Panc1 (cell line): ENCODE measurements at regions not wholly inside any gene's neighbourhood (a gene's known extent, or its start where the extent isn't known, plus 50 kb on each side); places are given as distances from the start of the nearest gene placed in this dataset.

Experiments used
- ATAC-seq: fragments of 200-7000 bp; cut with Tn5 transposase; 2 replicates; pipeline ENCODE4 v1.9.1; 2020; ENCODE audit warnings: mild to moderate bottlenecking, moderate library complexity
- BruUV-seq: library from RNA; stranded (reverse); fragments of 400-500 nt; replicated peaks from 2 replicates; lab custom pipeline; 2021; lab: Mats Ljungman, UMichigan
- CTCF ChIA-PET: fragments of 300-600 bp; sonication (Branson Sonifier 250); formaldehyde crosslinking; loops from one replicate; lab custom pipeline; 2022; ENCODE audit warnings: antibody characterized with exemption; lab: Charles Lee
- POLR2A ChIA-PET: fragments of 300-600 bp; sonication (Branson Sonifier 250); formaldehyde crosslinking; loops from one replicate; lab custom pipeline; 2022; ENCODE audit warnings: antibody characterized with exemption; lab: Charles Lee
- DNase-seq: peaks from one replicate; pipeline ENCODE4 v3.0.0-alpha.2; 2010; ENCODE audit warnings: low read depth, low spot score
- H3K27ac ChIP-seq: 2 replicates; pipeline ENCODE4 v1.5.1; 2011; ENCODE audit warnings: mild to moderate bottlenecking, low read length, inconsistent platforms
- H3K27me3 ChIP-seq: fragments of 200-500 bp; sonication (Bioruptor generic); 2 replicates; pipeline ENCODE4 v1.6.0; 2014; ENCODE audit warnings: low read length, inconsistent platforms; ENCODE audit not compliant: control insufficient read depth, insufficient read depth
- H3K36me3 ChIP-seq: fragments of 200-500 bp; sonication (Bioruptor generic); 2 replicates; pipeline ENCODE4 v1.5.1; 2014; ENCODE audit warnings: inconsistent platforms, mild to moderate bottlenecking, low read length, moderate library complexity; ENCODE audit not compliant: control insufficient read depth, insufficient read depth
- H3K4me1 ChIP-seq: 2 replicates; pipeline ENCODE4 v1.5.1; 2011; ENCODE audit warnings: inconsistent platforms, mild to moderate bottlenecking, low read length, moderate library complexity; ENCODE audit not compliant: control insufficient read depth, insufficient read depth
- H3K4me3 ChIP-seq, 2 experiments: 2 replicates each; pipeline ENCODE4 v1.5.1; 2011 to 2012; ENCODE audit warnings: low read depth in 2 of 2, low read length in 2 of 2, mild to moderate bottlenecking in 2 of 2, inconsistent platforms in 1 of 2, moderate library complexity in 1 of 2
- H3K9me3 ChIP-seq: fragments of 200-500 bp; sonication (Bioruptor generic); 2 replicates; pipeline ENCODE4 v1.5.1; 2014; ENCODE audit warnings: low read depth, mild to moderate bottlenecking, inconsistent platforms, low read length, moderate library complexity; ENCODE audit not compliant: control insufficient read depth, insufficient read depth
- CTCF ChIP-seq: fragments of 450-650 bp; IDR thresholded peaks from 2 replicates; pipeline ENCODE4 v1.5.1; 2017; ENCODE audit warnings: mild to moderate bottlenecking
- POLR2AphosphoS5 ChIP-seq: IDR thresholded peaks from 2 replicates; pipeline ENCODE4 v1.6.1; 2012; ENCODE audit warnings: mild to moderate bottlenecking, low read depth, low read length, moderate library complexity
- REST ChIP-seq, 2 experiments: IDR thresholded peaks; 2 replicates each; pipeline ENCODE4 v1.6.1; 2011 to 2012; ENCODE audit warnings: low read depth in 2 of 2, control low read depth in 1 of 2, low read length in 1 of 2, mild to moderate bottlenecking in 1 of 2, moderate library complexity in 1 of 2; ENCODE audit not compliant: insufficient read depth in 1 of 2
- SIN3A ChIP-seq: IDR thresholded peaks from 2 replicates; pipeline ENCODE4 v1.6.1; 2012; ENCODE audit warnings: low read depth, mild to moderate bottlenecking, low read length, moderate library complexity, borderline replicate concordance; ENCODE audit not compliant: insufficient read depth
- TCF7L2 ChIP-seq: IDR thresholded peaks from 2 replicates; pipeline ENCODE4 v1.6.1; 2011; ENCODE audit warnings: mild to moderate bottlenecking, low read depth, low read length, inconsistent platforms
- in situ Hi-C: cut with HindIII; loops from 2 replicates; pipeline ENCODE4 v1.10.0; 2016; ENCODE audit warnings: low sequenced_read_pairs, low pct_unique_long_range_greater_than_20kb
- intact Hi-C: fragments of 100-400 bp; cut with micrococcal nuclease; formaldehyde crosslinking; loops from one replicate; pipeline ENCODE4 v1.10.0; 2022; ENCODE audit not compliant: unreplicated experiment

GRCh38 chr7:96949766-96950165 lies 55.6 kb upstream of the DLX6 start:
- Histone ChIP-seq H3K4me3 (no peak overlapping the region), H3K27ac (no peak overlapping the region), H3K36me3 (no peaks in the 10 kb centered on the region), H3K4me1 (no peaks in the 10 kb centered on the region), H3K9me3 (no peaks in the 10 kb centered on the region), H3K27me3 (no peaks in the 10 kb centered on the region)
- POLR2A ChIA-PET: no interaction called here
- no TSS peak for BruUV-seq
- CTCF ChIA-PET: no interaction called here
- TF ChIP-seq POLR2AphosphoS5 (no peak), TCF7L2 (no peak), CTCF (no peak), SIN3A (no peak), REST (IDR thresholded peaks at IDR 0.05; ENCODE audit: insufficient read depth in 1 of 2, low read depth in 2 of 2, low read length in 1 of 2) (no peak)
- in situ Hi-C loops: no loop called here
- ATAC-seq: no peak
- intact Hi-C loops: no loop called here
- DNase-seq: no peak

GRCh38 chr7:96952974-96953391 lies 52.4 kb upstream of the DLX6 start:
- Histone ChIP-seq H3K4me1 (no peaks in the 10 kb centered on the region), H3K36me3 (no peaks in the 10 kb centered on the region), H3K27me3 (no peaks in the 10 kb centered on the region), H3K27ac (no peak overlapping the region), H3K4me3 (no peak overlapping the region), H3K9me3 (no peaks in the 10 kb centered on the region)
- ChIA-PET CTCF (no interaction called here), POLR2A (no interaction called here)
- no peak for DNase-seq
- no TSS peak for BruUV-seq
- intact Hi-C loops (no loop called here), in situ Hi-C loops (no loop called here)
- no peak for TF ChIP-seq SIN3A
- no peak for TF ChIP-seq TCF7L2
- no peak for TF ChIP-seq CTCF
- no peak for TF ChIP-seq REST (IDR thresholded peaks at IDR 0.05; ENCODE audit: insufficient read depth in 1 of 2, low read depth in 2 of 2, low read length in 1 of 2)
- no peak for TF ChIP-seq POLR2AphosphoS5
- ATAC-seq: no peak
